IMR-90 (cell line): ENCODE measurements at regions not wholly inside any gene's neighbourhood (a gene's known extent, or its start where the extent isn't known, plus 50 kb on each side); places are given as distances from the start of the nearest gene placed in this dataset.
A peak's percentile ranks its signal among the peaks of the same experiment; 100 is the strongest.

Experiments used
- ATAC-seq: fragments of 200-7000 bp; cut with Tn5 transposase; 2 replicates; pipeline ENCODE4 v1.9.1; 2020; ENCODE audit warnings: low read depth, mild to moderate bottlenecking, moderate library complexity
- BruUV-seq: library from RNA; stranded (reverse); fragments of 400-500 nt; replicated peaks from 2 replicates; lab custom pipeline; 2021; lab: Mats Ljungman, UMichigan
- CTCF ChIA-PET: fragments of 300-600 bp; formaldehyde crosslinking; extraction: SDS; loops from one replicate; lab custom pipeline; 2021; ENCODE audit warnings: antibody characterized with exemption; lab: Yijun Ruan, JAX
- POLR2A ChIA-PET: fragments of 300-600 bp; sonication (Branson Sonifier 250); formaldehyde crosslinking; loops from one replicate; lab custom pipeline; 2022; ENCODE audit warnings: antibody characterized with exemption; ENCODE audit not compliant: unreplicated experiment; lab: Charles Lee
- DNase-seq: peaks from one replicate; pipeline ENCODE4 v3.0.0; 2013
- H2AFZ ChIP-seq: replicated peaks from 2 replicates; pipeline ENCODE3; 2013; ENCODE audit warnings: low read length, mild to moderate bottlenecking; ENCODE audit not compliant: poor library complexity
- H2AK5ac ChIP-seq: 2 replicates; pipeline ENCODE4 v1.6.1; 2013; ENCODE audit warnings: low read depth, low read length, inconsistent platforms
- H2AK9ac ChIP-seq: replicated peaks from 2 replicates; pipeline ENCODE3; 2013; ENCODE audit warnings: mild to moderate bottlenecking, low read depth, low read length, moderate library complexity; ENCODE audit not compliant: poor library complexity
- H2BK120ac ChIP-seq: 2 replicates; pipeline ENCODE4 v1.6.1; 2013; ENCODE audit warnings: low read depth, low read length, inconsistent platforms
- H2BK15ac ChIP-seq: 3 replicates; pipeline ENCODE4 v1.6.1; 2013; ENCODE audit warnings: low read depth, low read length, inconsistent platforms
- H2BK20ac ChIP-seq: 2 replicates; pipeline ENCODE4 v1.6.1; 2013; ENCODE audit warnings: low read depth, mild to moderate bottlenecking, inconsistent platforms, low read length, moderate library complexity
- H2BK5ac ChIP-seq: 2 replicates; pipeline ENCODE4 v1.6.1; 2013; ENCODE audit warnings: mild to moderate bottlenecking, low read depth, low read length, inconsistent platforms; ENCODE audit not compliant: poor library complexity, severe bottlenecking
- H3K14ac ChIP-seq: replicated peaks from 2 replicates; pipeline ENCODE4 v1.6.1; 2013; ENCODE audit warnings: low read depth, low read length, inconsistent platforms
- H3K18ac ChIP-seq: 2 replicates; pipeline ENCODE4 v1.6.1; 2013; ENCODE audit warnings: low read depth, low read length, control low read depth
- H3K23ac ChIP-seq: 2 replicates; pipeline ENCODE4 v1.6.1; 2013; ENCODE audit warnings: low read depth, low read length, inconsistent platforms
- H3K27ac ChIP-seq: 2 replicates; pipeline ENCODE4 v1.5.1; 2013; ENCODE audit warnings: mild to moderate bottlenecking, control low read depth, low read length; ENCODE audit not compliant: insufficient read depth
- H3K27me3 ChIP-seq: 2 replicates; pipeline ENCODE4 v1.6.1; 2013; ENCODE audit warnings: low read length; ENCODE audit not compliant: control insufficient read depth, insufficient read depth
- H3K36me3 ChIP-seq: 2 replicates; pipeline ENCODE4 v1.6.1; 2013; ENCODE audit warnings: low read length, mixed read lengths; ENCODE audit not compliant: control insufficient read depth, insufficient read depth
- H3K4ac ChIP-seq: 2 replicates; pipeline ENCODE4 v1.6.1; 2013; ENCODE audit warnings: low read depth, low read length, inconsistent platforms
- H3K4me1 ChIP-seq: 2 replicates; pipeline ENCODE4 v1.6.1; 2013; ENCODE audit warnings: low read length, mixed read lengths; ENCODE audit not compliant: control insufficient read depth, insufficient read depth
- H3K4me2 ChIP-seq: 2 replicates; pipeline ENCODE4 v1.6.1; 2013; ENCODE audit warnings: low read depth, mild to moderate bottlenecking, control low read depth, low read length, moderate library complexity
- H3K4me3 ChIP-seq: 2 replicates; pipeline ENCODE4 v1.5.1; 2013; ENCODE audit warnings: low read depth, mild to moderate bottlenecking, control low read depth, low read length, moderate library complexity; ENCODE audit not compliant: insufficient read depth
- H3K56ac ChIP-seq: 2 replicates; pipeline ENCODE4 v1.6.1; 2013; ENCODE audit warnings: low read length, inconsistent platforms; ENCODE audit not compliant: insufficient read depth; ENCODE audit errors: extremely low read depth
- H3K79me1 ChIP-seq, 2 experiments: 2 replicates each; pipeline ENCODE4 v1.6.1; 2013; ENCODE audit warnings: low read length in 2 of 2, inconsistent platforms in 1 of 2, low read depth in 1 of 2
- H3K9ac ChIP-seq: 2 replicates; pipeline ENCODE4 v1.6.1; 2013; ENCODE audit warnings: low read depth, low read length, control low read depth
- H3K9me1 ChIP-seq: 2 replicates; pipeline ENCODE4 v1.6.1; 2013; ENCODE audit warnings: low read length, inconsistent platforms; ENCODE audit not compliant: insufficient read depth
- H3K9me3 ChIP-seq: 2 replicates; pipeline ENCODE4 v1.6.1; 2013; ENCODE audit warnings: low read length; ENCODE audit not compliant: control insufficient read depth, insufficient read depth
- H4K20me1 ChIP-seq: 2 replicates; pipeline ENCODE4 v1.6.1; 2013; ENCODE audit warnings: low read length, inconsistent platforms; ENCODE audit not compliant: insufficient read depth
- H4K5ac ChIP-seq: 2 replicates; pipeline ENCODE4 v1.6.1; 2013; ENCODE audit warnings: mild to moderate bottlenecking, low read depth, low read length, control low read depth
- H4K8ac ChIP-seq, 2 experiments: 2 replicates each; pipeline ENCODE4 v1.6.1; 2013; ENCODE audit warnings: low read depth in 2 of 2, low read length in 2 of 2, control low read depth in 1 of 2, inconsistent platforms in 1 of 2
- H4K91ac ChIP-seq: 2 replicates; pipeline ENCODE4 v1.6.1; 2013; ENCODE audit warnings: low read depth, low read length, inconsistent platforms; ENCODE audit not compliant: insufficient read depth
- MAZ ChIP-seq: IDR thresholded peaks from 2 replicates; pipeline ENCODE4 v1.6.1; 2012; ENCODE audit warnings: low read depth, mild to moderate bottlenecking, low read length, improper control_type of control experiment, moderate library complexity, borderline replicate concordance
- MXI1 ChIP-seq: IDR thresholded peaks from 2 replicates; pipeline ENCODE4 v1.6.1; 2012; ENCODE audit warnings: low read depth, mild to moderate bottlenecking, low read length, moderate library complexity, borderline replicate concordance
- RAD21 ChIP-seq: IDR thresholded peaks from 2 replicates; pipeline ENCODE4 v1.6.1; 2012; ENCODE audit warnings: low read length, improper control_type of control experiment
- WGBS, 2 experiments: methylation state at CpG; one replicate each; pipeline versions ENCODE4 v1.1.5 to v1.1.7; 2013; ENCODE audit warnings: missing lambda C conversion rate in 2 of 2; ENCODE audit not compliant: insufficient read length in 1 of 2; ENCODE audit errors: extremely low coverage in 2 of 2; 5-methylcytosine and 5-hydroxymethylcytosine counted together
- dilution Hi-C: fragments of 300-500 bp; cut with HindIII; formaldehyde crosslinking; loops from one replicate; pipeline ENCODE4 v1.14.3; 2018; ENCODE audit warnings: low sequenced_read_pairs; ENCODE audit not compliant: unreplicated experiment
- in situ Hi-C: fragments of 300-500 bp; cut with MboI; formaldehyde crosslinking; loops from 3 replicates; pipeline ENCODE4 v1.14.3; 2019; ENCODE audit warnings: low sequenced_read_pairs, inconsistent platforms, mixed read lengths
- intact Hi-C: fragments of 100-400 bp; cut with micrococcal nuclease; formaldehyde crosslinking; loops from 2 replicates; pipeline ENCODE4 v1.10.0; 2022
- TF ChIP-seq, protein P1 (sequence below): conservative IDR thresholded peaks from 2 replicates; pipeline ENCODE4 v1.5.1; 2012; ENCODE audit warnings: mild to moderate bottlenecking, low read depth, low read length, improper control_type of control experiment

DNA sequence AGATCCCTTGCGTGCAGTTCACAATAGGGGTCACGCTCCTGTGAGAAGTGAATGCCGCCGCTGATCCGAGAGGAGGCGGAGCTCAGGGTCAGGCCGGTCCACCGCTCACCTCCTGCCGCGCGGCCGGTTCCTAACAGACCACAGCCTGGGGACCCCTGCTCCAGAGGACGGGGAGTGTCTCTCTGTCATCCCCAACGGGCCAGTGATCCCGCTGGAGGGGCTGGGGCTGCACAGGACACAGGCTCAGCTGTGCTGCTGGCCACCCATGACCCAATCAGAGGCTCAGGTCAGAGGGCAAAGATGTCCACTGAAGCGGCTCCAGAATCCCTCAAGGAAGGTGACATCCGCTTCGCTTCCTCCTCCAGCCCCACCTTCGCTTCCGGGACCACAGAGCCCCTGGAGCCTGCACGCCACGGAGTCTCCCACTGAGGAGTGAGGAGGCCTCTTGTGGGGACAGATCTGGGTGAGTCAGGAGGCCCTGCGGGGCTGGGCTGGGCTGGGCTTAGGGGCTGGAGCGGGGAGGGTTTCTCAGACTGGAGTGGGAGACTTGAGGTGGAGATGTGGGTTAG lies 115.4 kb downstream of the METRNL start:
- Histone ChIP-seq H4K20me1 (peaks cover 4% of the 10 kb centered on the region; the same call in 1 of the 2 replicates), H4K91ac (no peak overlapping the region), H2AFZ (no peak overlapping the region), H2AK5ac (no peak overlapping the region), H2BK15ac (no peak overlapping the region), H3K23ac (no peak overlapping the region), H2BK120ac (no peak overlapping the region), H3K14ac (no peak overlapping the region), H2BK20ac (no peak overlapping the region), H3K27me3 (peaks cover 5% of the 10 kb centered on the region; the same call in 1 of the 2 replicates), H2AK9ac (peak overlapping the region; percentile 67), H3K4me1 (peaks cover 19% of the 10 kb centered on the region), H3K4me2 (no peak overlapping the region), H3K18ac (no peak overlapping the region), H3K9me1 (0 out of 2 replicates have a peak, but pooled peaks cover 4% of the 10 kb centered on the region), H3K9me3 (no peaks in the 10 kb centered on the region; the same call in 1 of the 2 replicates), H3K27ac (no peak overlapping the region), H3K56ac (no peak overlapping the region), H4K8ac (no peak overlapping the region), H4K5ac (no peak overlapping the region), H3K36me3 (no peaks in the 10 kb centered on the region), H3K4ac (no peak overlapping the region), H2BK5ac (no peak overlapping the region), H3K79me1 (no peaks in the 10 kb centered on the region), H3K4me3 (no peak overlapping the region), H3K9ac (no peak overlapping the region)
- 92% methylated on average over 15 of the region's 24 CpGs; no CpG with 5 or more reads in 1 of the 2 experiments for WGBS, 2 experiments
- intact Hi-C loops (no loop called here), in situ Hi-C loops (no loop called here), dilution Hi-C loops (no loop called here)
- ATAC-seq (no peak), DNase-seq (no peak)
- TF ChIP-seq MXI1: no peak
- TF ChIP-seq, protein P1, sequence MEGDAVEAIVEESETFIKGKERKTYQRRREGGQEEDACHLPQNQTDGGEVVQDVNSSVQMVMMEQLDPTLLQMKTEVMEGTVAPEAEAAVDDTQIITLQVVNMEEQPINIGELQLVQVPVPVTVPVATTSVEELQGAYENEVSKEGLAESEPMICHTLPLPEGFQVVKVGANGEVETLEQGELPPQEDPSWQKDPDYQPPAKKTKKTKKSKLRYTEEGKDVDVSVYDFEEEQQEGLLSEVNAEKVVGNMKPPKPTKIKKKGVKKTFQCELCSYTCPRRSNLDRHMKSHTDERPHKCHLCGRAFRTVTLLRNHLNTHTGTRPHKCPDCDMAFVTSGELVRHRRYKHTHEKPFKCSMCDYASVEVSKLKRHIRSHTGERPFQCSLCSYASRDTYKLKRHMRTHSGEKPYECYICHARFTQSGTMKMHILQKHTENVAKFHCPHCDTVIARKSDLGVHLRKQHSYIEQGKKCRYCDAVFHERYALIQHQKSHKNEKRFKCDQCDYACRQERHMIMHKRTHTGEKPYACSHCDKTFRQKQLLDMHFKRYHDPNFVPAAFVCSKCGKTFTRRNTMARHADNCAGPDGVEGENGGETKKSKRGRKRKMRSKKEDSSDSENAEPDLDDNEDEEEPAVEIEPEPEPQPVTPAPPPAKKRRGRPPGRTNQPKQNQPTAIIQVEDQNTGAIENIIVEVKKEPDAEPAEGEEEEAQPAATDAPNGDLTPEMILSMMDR: no peak
- no peak for TF ChIP-seq MAZ
- no peak for TF ChIP-seq RAD21
- BruUV-seq: no TSS peak
- CTCF ChIA-PET: no interaction called here
- POLR2A ChIA-PET: no interaction called here
